ENCODE measurements at regions not wholly inside any gene's neighbourhood (a gene's known extent, or its start where the extent isn't known, plus 50 kb on each side); places are given as distances from the start of the nearest gene placed in this dataset.

DNA sequence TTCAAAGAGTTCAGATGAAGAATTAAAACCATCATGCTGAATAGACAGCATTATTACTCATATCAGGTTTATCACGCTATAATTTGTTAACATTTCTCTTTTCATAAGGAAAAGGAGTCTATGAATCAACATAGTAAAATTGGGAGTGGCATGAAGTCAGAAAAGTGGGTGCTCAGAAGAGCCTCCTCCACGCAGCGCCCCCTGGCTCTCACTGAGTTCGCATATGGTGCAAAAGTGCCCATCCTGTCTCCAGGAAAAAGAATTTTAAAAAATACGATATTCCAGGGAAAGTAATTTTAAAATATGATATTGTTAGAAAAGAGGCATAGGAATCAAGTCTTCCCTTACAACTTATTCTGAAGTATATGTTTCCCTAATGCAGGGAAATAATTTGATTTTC is 176.3 kb upstream of the TCERG1L start:
- peaks cover 33% of the 10 kb centered on the region for H3K9me3 ChIP-seq (ENCODE audit: low read length)
- ChIA-PET CTCF (ENCODE audit: low intra/inter-chr PET ratio, low total read pairs) (no interaction called here), POLR2A (no interaction called here)
- DNase-seq (ENCODE audit: low spot score) (no peak), FAIRE-seq (no peak), ATAC-seq (no peak)
- in situ Hi-C loops (cut with HindIII; ENCODE audit: extremely low pct_ligation_motif_present, low pct_unique_long_range_greater_than_20kb): no loop called here
- no peaks in the 10 kb centered on the region for H4K20me1 ChIP-seq (ENCODE audit: insufficient read depth, low read length)
- TF ChIP-seq, protein P1, sequence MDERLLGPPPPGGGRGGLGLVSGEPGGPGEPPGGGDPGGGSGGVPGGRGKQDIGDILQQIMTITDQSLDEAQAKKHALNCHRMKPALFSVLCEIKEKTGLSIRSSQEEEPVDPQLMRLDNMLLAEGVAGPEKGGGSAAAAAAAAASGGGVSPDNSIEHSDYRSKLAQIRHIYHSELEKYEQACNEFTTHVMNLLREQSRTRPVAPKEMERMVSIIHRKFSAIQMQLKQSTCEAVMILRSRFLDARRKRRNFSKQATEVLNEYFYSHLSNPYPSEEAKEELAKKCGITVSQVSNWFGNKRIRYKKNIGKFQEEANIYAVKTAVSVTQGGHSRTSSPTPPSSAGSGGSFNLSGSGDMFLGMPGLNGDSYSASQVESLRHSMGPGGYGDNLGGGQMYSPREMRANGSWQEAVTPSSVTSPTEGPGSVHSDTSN (CRISPR knock-in tag; IDR thresholded peaks at IDR 0.05): no peak
- no peak for TF ChIP-seq NCOA5 (CRISPR knock-in tag; IDR thresholded peaks at IDR 0.05)
- TF ChIP-seq, protein P2, sequence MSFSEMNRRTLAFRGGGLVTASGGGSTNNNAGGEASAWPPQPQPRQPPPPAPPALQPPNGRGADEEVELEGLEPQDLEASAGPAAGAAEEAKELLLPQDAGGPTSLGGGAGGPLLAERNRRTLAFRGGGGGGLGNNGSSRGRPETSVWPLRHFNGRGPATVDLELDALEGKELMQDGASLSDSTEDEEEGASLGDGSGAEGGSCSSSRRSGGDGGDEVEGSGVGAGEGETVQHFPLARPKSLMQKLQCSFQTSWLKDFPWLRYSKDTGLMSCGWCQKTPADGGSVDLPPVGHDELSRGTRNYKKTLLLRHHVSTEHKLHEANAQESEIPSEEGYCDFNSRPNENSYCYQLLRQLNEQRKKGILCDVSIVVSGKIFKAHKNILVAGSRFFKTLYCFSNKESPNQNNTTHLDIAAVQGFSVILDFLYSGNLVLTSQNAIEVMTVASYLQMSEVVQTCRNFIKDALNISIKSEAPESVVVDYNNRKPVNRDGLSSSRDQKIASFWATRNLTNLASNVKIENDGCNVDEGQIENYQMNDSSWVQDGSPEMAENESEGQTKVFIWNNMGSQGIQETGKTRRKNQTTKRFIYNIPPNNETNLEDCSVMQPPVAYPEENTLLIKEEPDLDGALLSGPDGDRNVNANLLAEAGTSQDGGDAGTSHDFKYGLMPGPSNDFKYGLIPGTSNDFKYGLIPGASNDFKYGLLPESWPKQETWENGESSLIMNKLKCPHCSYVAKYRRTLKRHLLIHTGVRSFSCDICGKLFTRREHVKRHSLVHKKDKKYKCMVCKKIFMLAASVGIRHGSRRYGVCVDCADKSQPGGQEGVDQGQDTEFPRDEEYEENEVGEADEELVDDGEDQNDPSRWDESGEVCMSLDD (CRISPR knock-in tag; IDR thresholded peaks at IDR 0.05; ENCODE audit: borderline replicate concordance): no peak
- TF ChIP-seq, protein P3, sequence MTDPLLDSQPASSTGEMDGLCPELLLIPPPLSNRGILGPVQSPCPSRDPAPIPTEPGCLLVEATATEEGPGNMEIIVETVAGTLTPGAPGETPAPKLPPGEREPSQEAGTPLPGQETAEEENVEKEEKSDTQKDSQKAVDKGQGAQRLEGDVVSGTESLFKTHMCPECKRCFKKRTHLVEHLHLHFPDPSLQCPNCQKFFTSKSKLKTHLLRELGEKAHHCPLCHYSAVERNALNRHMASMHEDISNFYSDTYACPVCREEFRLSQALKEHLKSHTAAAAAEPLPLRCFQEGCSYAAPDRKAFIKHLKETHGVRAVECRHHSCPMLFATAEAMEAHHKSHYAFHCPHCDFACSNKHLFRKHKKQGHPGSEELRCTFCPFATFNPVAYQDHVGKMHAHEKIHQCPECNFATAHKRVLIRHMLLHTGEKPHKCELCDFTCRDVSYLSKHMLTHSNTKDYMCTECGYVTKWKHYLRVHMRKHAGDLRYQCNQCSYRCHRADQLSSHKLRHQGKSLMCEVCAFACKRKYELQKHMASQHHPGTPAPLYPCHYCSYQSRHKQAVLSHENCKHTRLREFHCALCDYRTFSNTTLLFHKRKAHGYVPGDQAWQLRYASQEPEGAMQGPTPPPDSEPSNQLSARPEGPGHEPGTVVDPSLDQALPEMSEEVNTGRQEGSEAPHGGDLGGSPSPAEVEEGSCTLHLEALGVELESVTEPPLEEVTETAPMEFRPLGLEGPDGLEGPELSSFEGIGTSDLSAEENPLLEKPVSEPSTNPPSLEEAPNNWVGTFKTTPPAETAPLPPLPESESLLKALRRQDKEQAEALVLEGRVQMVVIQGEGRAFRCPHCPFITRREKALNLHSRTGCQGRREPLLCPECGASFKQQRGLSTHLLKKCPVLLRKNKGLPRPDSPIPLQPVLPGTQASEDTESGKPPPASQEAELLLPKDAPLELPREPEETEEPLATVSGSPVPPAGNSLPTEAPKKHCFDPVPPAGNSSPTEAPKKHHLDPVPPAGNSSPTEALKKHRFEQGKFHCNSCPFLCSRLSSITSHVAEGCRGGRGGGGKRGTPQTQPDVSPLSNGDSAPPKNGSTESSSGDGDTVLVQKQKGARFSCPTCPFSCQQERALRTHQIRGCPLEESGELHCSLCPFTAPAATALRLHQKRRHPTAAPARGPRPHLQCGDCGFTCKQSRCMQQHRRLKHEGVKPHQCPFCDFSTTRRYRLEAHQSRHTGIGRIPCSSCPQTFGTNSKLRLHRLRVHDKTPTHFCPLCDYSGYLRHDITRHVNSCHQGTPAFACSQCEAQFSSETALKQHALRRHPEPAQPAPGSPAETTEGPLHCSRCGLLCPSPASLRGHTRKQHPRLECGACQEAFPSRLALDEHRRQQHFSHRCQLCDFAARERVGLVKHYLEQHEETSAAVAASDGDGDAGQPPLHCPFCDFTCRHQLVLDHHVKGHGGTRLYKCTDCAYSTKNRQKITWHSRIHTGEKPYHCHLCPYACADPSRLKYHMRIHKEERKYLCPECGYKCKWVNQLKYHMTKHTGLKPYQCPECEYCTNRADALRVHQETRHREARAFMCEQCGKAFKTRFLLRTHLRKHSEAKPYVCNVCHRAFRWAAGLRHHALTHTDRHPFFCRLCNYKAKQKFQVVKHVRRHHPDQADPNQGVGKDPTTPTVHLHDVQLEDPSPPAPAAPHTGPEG (CRISPR knock-in tag; IDR thresholded peaks at IDR 0.05): no peak
- no peak for TF ChIP-seq HES4 (CRISPR knock-in tag; IDR thresholded peaks at IDR 0.05; ENCODE audit: borderline replicate concordance)
- no peak for TF ChIP-seq ZNF468 (CRISPR knock-in tag; IDR thresholded peaks at IDR 0.05)
- no peak for TF ChIP-seq ISL2 (CRISPR knock-in tag; IDR thresholded peaks at IDR 0.05)
- TF ChIP-seq ZNF260 (CRISPR knock-in tag; IDR thresholded peaks at IDR 0.05; ENCODE audit: borderline replicate concordance, low read depth): no peak
- TF ChIP-seq TBX2 (CRISPR knock-in tag; IDR thresholded peaks at IDR 0.05; ENCODE audit: borderline replicate concordance): no peak
- no peak for TF ChIP-seq ZNF430 (CRISPR knock-in tag; IDR thresholded peaks at IDR 0.05)
- TF ChIP-seq, protein P4, sequence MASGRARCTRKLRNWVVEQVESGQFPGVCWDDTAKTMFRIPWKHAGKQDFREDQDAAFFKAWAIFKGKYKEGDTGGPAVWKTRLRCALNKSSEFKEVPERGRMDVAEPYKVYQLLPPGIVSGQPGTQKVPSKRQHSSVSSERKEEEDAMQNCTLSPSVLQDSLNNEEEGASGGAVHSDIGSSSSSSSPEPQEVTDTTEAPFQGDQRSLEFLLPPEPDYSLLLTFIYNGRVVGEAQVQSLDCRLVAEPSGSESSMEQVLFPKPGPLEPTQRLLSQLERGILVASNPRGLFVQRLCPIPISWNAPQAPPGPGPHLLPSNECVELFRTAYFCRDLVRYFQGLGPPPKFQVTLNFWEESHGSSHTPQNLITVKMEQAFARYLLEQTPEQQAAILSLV (CRISPR knock-in tag; IDR thresholded peaks at IDR 0.05; ENCODE audit: borderline replicate concordance): no peak
- intact Hi-C loops (cut with micrococcal nuclease; ENCODE audit: unreplicated experiment): no loop called here
- no peaks in the 10 kb centered on the region for H3K4me1 ChIP-seq (ENCODE audit: insufficient read depth, low read length)
- no peaks in the 10 kb centered on the region for H3K36me3 ChIP-seq (replicated peaks in 1 of 2; ENCODE audit: control insufficient read depth in 1 of 2, insufficient read depth in 2 of 2, low read length in 2 of 2)
- H3K79me2 ChIP-seq (ENCODE audit: insufficient read depth, low read length): no peaks in the 10 kb centered on the region
- no peak overlapping the region for H3K27ac ChIP-seq (ENCODE audit: extremely low read length, insufficient read depth, low read length)
- H2AFZ ChIP-seq (ENCODE audit: low read length): no peak overlapping the region
- no peak overlapping the region for H3K4me3 ChIP-seq (replicated peaks in 1 of 3; ENCODE audit: insufficient read depth in 1 of 3, low read depth in 2 of 3, low read length in 3 of 3)
- H3K4me2 ChIP-seq (ENCODE audit: low read depth, low read length): no peak overlapping the region
- whole genome bisulfite sequencing (ENCODE audit: low lambda C conversion rate): 14% methylated on average over 5 of the region's 5 CpGs
- peaks cover 0 to 6% of the 10 kb centered on the region in 2 experiments; a peak in 1 of 5 replicates for H3K27me3 ChIP-seq (ENCODE audit: control insufficient read depth in 1 of 2, insufficient read depth in 2 of 2, low read length in 2 of 2)
- no peak overlapping the region for H3K9ac ChIP-seq (ENCODE audit: insufficient read depth, low read depth, low read length)
- BruUV-seq (replicated peaks): no TSS peak
